Lower leg skin (tissue), 3 donors: ENCODE measurements at regions not wholly inside any gene's neighbourhood (a gene's known extent, or its start where the extent isn't known, plus 50 kb on each side); places are given as distances from the start of the nearest gene placed in this dataset.
"Not testable (repeated sequence)": the region's sequence is repeated elsewhere in the genome, so short reads cannot be mapped to it uniquely, and the experiment has no call there.

Experiments used
- CTCF ChIP-seq, 3 donors: fragments of 450-650 bp; IDR thresholded peaks; one replicate each; pipeline ENCODE4 v1.5.1; 2016; ENCODE audit warnings: antibody characterized with exemption in 3 of 3, mild to moderate bottlenecking in 3 of 3, moderate library complexity in 2 of 3
- POLR2A ChIP-seq, 2 donors: fragments of 450-650 bp; IDR thresholded peaks; one replicate each; pipeline ENCODE4 v1.6.1; 2016 to 2017; ENCODE audit warnings: antibody characterized with exemption in 2 of 2, mild to moderate bottlenecking in 1 of 2, moderate library complexity in 1 of 2

- not testable (repeated sequence) for TF ChIP-seq CTCF, POLR2A (IDR thresholded peaks at IDR 0.05)
Observed at GRCh38 chr17:31611053-31611452, 219.6 kb downstream of the RAB11FIP4 start.
